ENCODE measurements at regions not wholly inside any gene's neighbourhood (a gene's known extent, or its start where the extent isn't known, plus 50 kb on each side); places are given as distances from the start of the nearest gene placed in this dataset.

DNA sequence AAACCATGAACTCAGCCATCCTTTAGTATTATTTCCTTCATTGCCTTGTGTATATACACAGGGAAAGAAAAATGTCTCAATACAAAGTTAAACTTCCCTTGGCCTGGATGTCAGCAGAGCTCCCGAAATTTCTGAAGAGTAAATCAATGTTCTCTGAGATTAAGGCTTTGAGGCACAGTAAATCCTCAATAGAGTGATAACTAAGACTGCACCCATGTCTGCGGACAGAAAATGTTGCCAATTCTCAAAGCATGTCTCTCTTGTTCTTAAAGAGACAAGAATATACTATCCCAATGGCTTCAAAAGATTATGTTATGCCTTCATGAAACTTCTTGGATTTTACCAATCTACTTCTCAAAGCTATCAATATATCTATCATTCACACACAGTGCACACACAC is 1196.7 kb upstream of the TENM4 start:
- CTCF ChIA-PET (ENCODE audit: partially characterized antibody): no interaction called here
- no peak overlapping the region for H3K9ac ChIP-seq (replicated peaks in 1 of 4; ENCODE audit: extremely low read depth in 1 of 4, low read depth in 3 of 4, low read length in 3 of 4)
- H3K4me3 ChIP-seq (ENCODE audit: extremely low read depth in 1 of 4, insufficient read depth in 2 of 4, low read depth in 3 of 4, low read length in 4 of 4): no peak overlapping the region
- no peak overlapping the region for H4K91ac ChIP-seq (replicated peaks; ENCODE audit: insufficient read length, low read length)
- peaks cover 0 to 1% (median 0%) of the 10 kb centered on the region in 4 experiments; a peak in 1 of 7 replicates for H3K27me3 ChIP-seq (replicated peaks in 1 of 4; ENCODE audit: control insufficient read depth in 3 of 4, extremely low read depth in 1 of 4, insufficient read depth in 3 of 4, low read length in 3 of 4)
- H4K20me1 ChIP-seq (replicated peaks in 1 of 2; ENCODE audit: control insufficient read depth in 1 of 2, insufficient read depth in 2 of 2, low read length in 2 of 2): no peaks in the 10 kb centered on the region
- no peak overlapping the region for H3K18ac ChIP-seq (ENCODE audit: extremely low read depth, low read length)
- DNase-seq (ENCODE audit: low read depth in 1 of 2, low spot score in 2 of 2): no peak
- H2AK5ac ChIP-seq (ENCODE audit: low read depth, low read length): no peak overlapping the region
- H3K4me1 ChIP-seq (replicated peaks in 1 of 4; ENCODE audit: control insufficient read depth in 3 of 4, insufficient read depth in 4 of 4, low read length in 3 of 4): peaks cover 0 to 6% (median 1%) of the 10 kb centered on the region in 4 experiments; a peak in 2 of 7 replicates
- H3K4ac ChIP-seq (replicated peaks; ENCODE audit: insufficient read length, low read depth, low read length): no peak overlapping the region
- no peaks in the 10 kb centered on the region for H3K36me3 ChIP-seq (ENCODE audit: control insufficient read depth in 2 of 4, insufficient read depth in 4 of 4, low read length in 3 of 4)
- H4K5ac ChIP-seq (ENCODE audit: insufficient read length, low read depth, low read length): no peak overlapping the region
- no peak overlapping the region for H2BK15ac ChIP-seq (ENCODE audit: low read length)
- H3K23me2 ChIP-seq (ENCODE audit: low read depth, low read length): no peaks in the 10 kb centered on the region
- H3K9me3 ChIP-seq (ENCODE audit: insufficient read depth in 2 of 2, low read depth in 1 of 2, low read length in 1 of 2): no peaks in the 10 kb centered on the region
- no peak overlapping the region for H2AFZ ChIP-seq (ENCODE audit: low read length)
- POLR2A ChIA-PET (ENCODE audit: partially characterized antibody): no interaction called here
- no peak overlapping the region for H2BK12ac ChIP-seq (ENCODE audit: low read depth, low read length)
- H3K14ac ChIP-seq (ENCODE audit: insufficient read length): no peak overlapping the region
- no peak for FAIRE-seq
- H3K23ac ChIP-seq (ENCODE audit: insufficient read length): no peak overlapping the region
- no peaks in the 10 kb centered on the region for H3K79me2 ChIP-seq (ENCODE audit: control insufficient read depth in 1 of 2, insufficient read depth in 2 of 2, low read length in 2 of 2)
- no peak overlapping the region for H4K8ac ChIP-seq (ENCODE audit: extremely low read depth, insufficient read depth, low read length)
- no peak overlapping the region for H3K4me2 ChIP-seq (ENCODE audit: insufficient read depth in 1 of 2, low read depth in 2 of 2, low read length in 2 of 2)
- H3K56ac ChIP-seq (replicated peaks; ENCODE audit: insufficient read length, low read depth, low read length): no peak overlapping the region
- no peak overlapping the region for H3K27ac ChIP-seq (ENCODE audit: low read depth, low read length)
- 97% methylated on average over 2 of the region's 2 CpGs; no CpG with 5 or more reads in 1 of the 2 experiments for WGBS, 2 experiments (ENCODE audit: extremely low coverage in 1 of 2, insufficient coverage in 1 of 2, insufficient read length in 1 of 2, insufficient replicate concordance in 2 of 2, low coverage in 1 of 2, low lambda C conversion rate in 2 of 2, missing lambda C conversion rate in 1 of 2)
- no peak overlapping the region for H2BK120ac ChIP-seq (replicated peaks; ENCODE audit: low read depth, low read length)
- H2BK20ac ChIP-seq (ENCODE audit: low read length): no peak overlapping the region
- H2BK5ac ChIP-seq (ENCODE audit: low read depth, low read length): no peak overlapping the region
- no peaks in the 10 kb centered on the region for H3K79me1 ChIP-seq (ENCODE audit: low read depth, low read length)
- TF ChIP-seq CBX8 (IDR thresholded peaks at IDR 0.05; ENCODE audit: borderline replicate concordance, low read depth, low read length) (no peak), RBBP5 (IDR thresholded peaks at IDR 0.05; ENCODE audit: borderline replicate concordance, low read depth, low read length) (no peak), JUND (IDR thresholded peaks at IDR 0.05; ENCODE audit: low read length) (no peak), ZNF274 (IDR thresholded peaks at IDR 0.05; ENCODE audit: borderline replicate concordance, extremely low read depth, low read length) (no peak), GTF2F1 (IDR thresholded peaks at IDR 0.05; ENCODE audit: borderline replicate concordance, low read depth, low read length) (no peak), BRCA1 (IDR thresholded peaks at IDR 0.05; ENCODE audit: low read depth, low read length) (no peak), EP300 (IDR thresholded peaks at IDR 0.05; ENCODE audit: borderline replicate concordance in 1 of 2, low read depth in 2 of 2, low read length in 2 of 2) (no peak), CHD2 (IDR thresholded peaks at IDR 0.05; ENCODE audit: low read length) (no peak), PHF8 (conservative IDR thresholded peaks at IDR 0.05; ENCODE audit: low read depth, low read length) (no peak), FOSL1 (IDR thresholded peaks at IDR 0.05; ENCODE audit: insufficient read depth, low read depth, low read length) (no peak), YY1 (IDR thresholded peaks at IDR 0.05; ENCODE audit: low read depth, low read length) (no peak)
- TF ChIP-seq, protein P1, sequence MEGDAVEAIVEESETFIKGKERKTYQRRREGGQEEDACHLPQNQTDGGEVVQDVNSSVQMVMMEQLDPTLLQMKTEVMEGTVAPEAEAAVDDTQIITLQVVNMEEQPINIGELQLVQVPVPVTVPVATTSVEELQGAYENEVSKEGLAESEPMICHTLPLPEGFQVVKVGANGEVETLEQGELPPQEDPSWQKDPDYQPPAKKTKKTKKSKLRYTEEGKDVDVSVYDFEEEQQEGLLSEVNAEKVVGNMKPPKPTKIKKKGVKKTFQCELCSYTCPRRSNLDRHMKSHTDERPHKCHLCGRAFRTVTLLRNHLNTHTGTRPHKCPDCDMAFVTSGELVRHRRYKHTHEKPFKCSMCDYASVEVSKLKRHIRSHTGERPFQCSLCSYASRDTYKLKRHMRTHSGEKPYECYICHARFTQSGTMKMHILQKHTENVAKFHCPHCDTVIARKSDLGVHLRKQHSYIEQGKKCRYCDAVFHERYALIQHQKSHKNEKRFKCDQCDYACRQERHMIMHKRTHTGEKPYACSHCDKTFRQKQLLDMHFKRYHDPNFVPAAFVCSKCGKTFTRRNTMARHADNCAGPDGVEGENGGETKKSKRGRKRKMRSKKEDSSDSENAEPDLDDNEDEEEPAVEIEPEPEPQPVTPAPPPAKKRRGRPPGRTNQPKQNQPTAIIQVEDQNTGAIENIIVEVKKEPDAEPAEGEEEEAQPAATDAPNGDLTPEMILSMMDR (IDR thresholded peaks at IDR 0.05; ENCODE audit: control extremely low read depth in 1 of 3, insufficient read depth in 1 of 3, low read depth in 1 of 3, low read length in 3 of 3): no peak

Data from H1 (cell line).